ENCODE measurements at regions not wholly inside any gene's neighbourhood (a gene's known extent, or its start where the extent isn't known, plus 50 kb on each side); places are given as distances from the start of the nearest gene placed in this dataset.

GRCh38 chr4:187271848-187272247, 548.2 kb upstream of the FAT1 start:
- TF ChIP-seq ZNF398 (tag by site-specific recombination; IDR thresholded peaks at IDR 0.05) (no peak), CTCF (tag by site-specific recombination; IDR thresholded peaks at IDR 0.05) (no peak), ZNF791 (tag by site-specific recombination; IDR thresholded peaks at IDR 0.05) (no peak), MZF1 (tag by site-specific recombination; IDR thresholded peaks at IDR 0.05; ENCODE audit: borderline replicate concordance) (no peak), ZNF670 (tag by site-specific recombination; IDR thresholded peaks at IDR 0.05; ENCODE audit: low read depth) (no peak), ZNF274 (IDR thresholded peaks at IDR 0.05; ENCODE audit: low read length) (no peak), ZNF274 (tag by site-specific recombination; IDR thresholded peaks at IDR 0.05; ENCODE audit: borderline replicate concordance) (no peak), ZNF529 (tag by site-specific recombination; IDR thresholded peaks at IDR 0.05; ENCODE audit: insufficient replicate concordance) (no peak), ZNF629 (tag by site-specific recombination; IDR thresholded peaks at IDR 0.05) (no peak)
- TF ChIP-seq, protein P1, sequence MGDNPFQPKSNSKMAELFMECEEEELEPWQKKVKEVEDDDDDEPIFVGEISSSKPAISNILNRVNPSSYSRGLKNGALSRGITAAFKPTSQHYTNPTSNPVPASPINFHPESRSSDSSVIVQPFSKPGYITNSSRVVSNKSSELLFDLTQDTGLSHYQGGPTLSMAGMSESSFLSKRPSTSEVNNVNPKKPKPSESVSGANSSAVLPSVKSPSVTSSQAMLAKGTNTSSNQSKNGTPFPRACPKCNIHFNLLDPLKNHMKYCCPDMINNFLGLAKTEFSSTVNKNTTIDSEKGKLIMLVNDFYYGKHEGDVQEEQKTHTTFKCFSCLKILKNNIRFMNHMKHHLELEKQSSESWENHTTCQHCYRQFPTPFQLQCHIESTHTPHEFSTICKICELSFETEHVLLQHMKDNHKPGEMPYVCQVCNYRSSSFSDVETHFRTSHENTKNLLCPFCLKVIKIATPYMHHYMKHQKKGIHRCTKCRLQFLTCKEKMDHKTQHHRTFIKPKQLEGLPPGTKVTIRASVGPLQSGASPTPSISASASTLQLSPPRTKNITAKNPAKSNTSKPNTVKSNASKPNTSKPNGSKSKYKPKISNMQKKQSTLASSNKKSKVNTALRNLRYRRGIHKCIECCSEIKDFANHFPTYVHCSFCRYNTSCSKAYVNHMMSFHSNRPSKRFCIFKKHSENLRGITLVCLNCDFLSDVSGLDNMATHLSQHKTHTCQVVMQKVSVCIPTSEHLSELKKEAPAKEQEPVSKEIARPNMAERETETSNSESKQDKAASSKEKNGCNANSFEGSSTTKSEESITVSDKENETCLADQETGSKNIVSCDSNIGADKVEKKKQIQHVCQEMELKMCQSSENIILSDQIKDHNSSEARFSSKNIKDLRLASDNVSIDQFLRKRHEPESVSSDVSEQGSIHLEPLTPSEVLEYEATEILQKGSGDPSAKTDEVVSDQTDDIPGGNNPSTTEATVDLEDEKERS (tag by site-specific recombination; IDR thresholded peaks at IDR 0.05) = no peak

Data from HEK293 (cell line).